PC-9 (cell line): ENCODE measurements at regions not wholly inside any gene's neighbourhood (a gene's known extent, or its start where the extent isn't known, plus 50 kb on each side); places are given as distances from the start of the nearest gene placed in this dataset.

ENCODE experiments used
- BruUV-seq: library from RNA; stranded (reverse); fragments of 400-500 nt; replicated peaks from 2 replicates; lab custom pipeline; 2021; lab: Mats Ljungman, UMichigan
- CTCF ChIA-PET: fragments of 300-600 bp; sonication (Branson Sonifier 250); formaldehyde crosslinking; loops from one replicate; lab custom pipeline; 2022; ENCODE audit warnings: antibody characterized with exemption; lab: Charles Lee
- POLR2A ChIA-PET: fragments of 300-600 bp; sonication (Branson Sonifier 250); formaldehyde crosslinking; loops from one replicate; lab custom pipeline; 2022; ENCODE audit warnings: antibody characterized with exemption; ENCODE audit not compliant: unreplicated experiment; lab: Charles Lee
- DNase-seq, 2 experiments: peaks; one replicate each; pipeline versions ENCODE4 v3.0.0 to v3.0.0-alpha.2; 2015 to 2022; ENCODE audit warnings: mixed read lengths in 1 of 2
- H2AFZ ChIP-seq: fragments of 200-600 bp; sonication (generic); 2 replicates; pipeline ENCODE4 v1.8.1; 2017; ENCODE audit warnings: antibody characterized with exemption
- H3F3A ChIP-seq: fragments of 200-600 bp; sonication (generic); 2 replicates; pipeline ENCODE4 v1.8.1; 2017; ENCODE audit warnings: antibody characterized with exemption, mild to moderate bottlenecking, low read depth; ENCODE audit not compliant: insufficient read depth
- H3K27ac ChIP-seq: fragments of 200-600 bp; sonication (generic); 2 replicates; pipeline ENCODE4 v1.6.1; 2016; ENCODE audit warnings: mixed run types
- H3K27me3 ChIP-seq: fragments of 200-600 bp; sonication (generic); 2 replicates; pipeline ENCODE4 v1.6.1; 2016; ENCODE audit warnings: low read depth, mixed run types; ENCODE audit not compliant: insufficient read depth
- H3K36me3 ChIP-seq: fragments of 200-600 bp; sonication (generic); 2 replicates; pipeline ENCODE4 v1.6.1; 2016; ENCODE audit warnings: low read depth, mixed run types
- H3K4me1 ChIP-seq: fragments of 200-600 bp; sonication (generic); replicated peaks from 2 replicates; pipeline ENCODE4 v1.6.1; 2016; ENCODE audit warnings: mixed run types; ENCODE audit not compliant: insufficient read depth
- H3K4me2 ChIP-seq: fragments of 200-600 bp; sonication (generic); 2 replicates; pipeline ENCODE4 v1.6.1; 2017; ENCODE audit warnings: mixed run types
- H3K4me3 ChIP-seq: fragments of 200-600 bp; sonication (generic); 2 replicates; pipeline ENCODE4 v1.6.1; 2016; ENCODE audit warnings: mixed run types
- H3K79me2 ChIP-seq: fragments of 200-600 bp; sonication (generic); 2 replicates; pipeline ENCODE4 v1.6.1; 2017; ENCODE audit warnings: low read depth, mixed run types
- H3K9me2 ChIP-seq: fragments of 200-600 bp; sonication (generic); 2 replicates; pipeline ENCODE4 v1.8.1; 2017; ENCODE audit warnings: mild to moderate bottlenecking; ENCODE audit not compliant: insufficient read depth
- H3K9me3 ChIP-seq: fragments of 200-600 bp; sonication (generic); 2 replicates; pipeline ENCODE4 v1.8.1; 2016; ENCODE audit warnings: low read depth; ENCODE audit not compliant: insufficient read depth
- H4K20me1 ChIP-seq: fragments of 200-600 bp; sonication (generic); 2 replicates; pipeline ENCODE4 v1.8.1; 2017; ENCODE audit not compliant: insufficient read depth
- CTCF ChIP-seq: fragments of 200-600 bp; sonication (generic); conservative IDR thresholded peaks from 2 replicates; pipeline ENCODE4 v1.6.1; 2017; ENCODE audit warnings: mixed run types, antibody characterized with exemption, mild to moderate bottlenecking, moderate library complexity
- EZH2 ChIP-seq: fragments of 200-600 bp; sonication (generic); IDR thresholded peaks from 2 replicates; pipeline ENCODE4 v1.8.0; 2017; ENCODE audit warnings: antibody characterized with exemption, low read depth
- intact Hi-C: fragments of 100-400 bp; cut with micrococcal nuclease; formaldehyde crosslinking; loops from one replicate; pipeline ENCODE4 v1.10.0; 2022; ENCODE audit not compliant: unreplicated experiment

- ChIA-PET CTCF (no interaction called here), POLR2A (no interaction called here)
These were observed 108.7 kb downstream of the CD47 start for GRCh38 chr3:107982165-107982564.

GRCh38 chr3:107981471-107982111 lies 109.2 kb downstream of the CD47 start:
- intact Hi-C loops: no loop called here
- H3K27ac ChIP-seq: peak overlapping the region; percentile 9; the same call in 1 of the 2 replicates
- H4K20me1 ChIP-seq: no peaks in the 10 kb centered on the region
- peaks cover 13% of the 10 kb centered on the region for H3F3A ChIP-seq
- peak; percentile 59 to 69 for DNase-seq
- H3K9me3 ChIP-seq: no peaks in the 10 kb centered on the region
- peaks cover 24% of the 10 kb centered on the region for H3K4me1 ChIP-seq
- no peaks in the 10 kb centered on the region for H3K27me3 ChIP-seq
- peak overlapping the region; percentile 53; the same call in 1 of the 2 replicates for H2AFZ ChIP-seq
- H3K4me2 ChIP-seq: peak overlapping the region; percentile 14; the same call in 1 of the 2 replicates
- CTCF ChIA-PET: no interaction called here
- no peaks in the 10 kb centered on the region for H3K9me2 ChIP-seq
- H3K79me2 ChIP-seq: no peaks in the 10 kb centered on the region
- POLR2A ChIA-PET: no interaction called here
- BruUV-seq: no TSS peak
- no peaks in the 10 kb centered on the region for H3K36me3 ChIP-seq
- TF ChIP-seq EZH2: no peak
- no peak for TF ChIP-seq CTCF
- H3K4me3 ChIP-seq: no peak overlapping the region

More at GRCh38 chr3:107982165-107982564, 108.7 kb downstream of the CD47 start:
- Histone ChIP-seq H3K36me3 (no peaks in the 10 kb centered on the region), H3K9me2 (no peaks in the 10 kb centered on the region), H3K4me2 (peak overlapping the region; percentile 14; the same call in 1 of the 2 replicates), H3K9me3 (no peaks in the 10 kb centered on the region), H3K4me3 (no peak overlapping the region), H3K27ac (peak overlapping the region; percentile 9; the same call in 1 of the 2 replicates), H4K20me1 (no peaks in the 10 kb centered on the region), H3K27me3 (no peaks in the 10 kb centered on the region), H2AFZ (peak overlapping the region; percentile 53; the same call in 1 of the 2 replicates), H3K79me2 (no peaks in the 10 kb centered on the region), H3F3A (peaks cover 19% of the 10 kb centered on the region), H3K4me1 (peaks cover 30% of the 10 kb centered on the region)
- BruUV-seq: no TSS peak
- no peak for DNase-seq
- TF ChIP-seq EZH2: no peak
- TF ChIP-seq CTCF: no peak
- intact Hi-C loops: no loop called here

- no peaks in the 10 kb centered on the region for H3K36me3 ChIP-seq
- intact Hi-C loops: no loop called here
- no peak overlapping the region for H3K4me2 ChIP-seq
- 0 out of 2 replicates have a peak, but pooled peaks cover 4% of the 10 kb centered on the region for H3F3A ChIP-seq
- H3K4me3 ChIP-seq: no peak overlapping the region
- ChIA-PET POLR2A (no interaction called here), CTCF (interaction anchor here (1.3 kb wide), 1 partner anchor 52 kb away, joined by 4 read pairs; no protein-coding TSS in a partner anchor)
- no peaks in the 10 kb centered on the region for H3K27me3 ChIP-seq
- peaks cover 11% of the 10 kb centered on the region for H3K4me1 ChIP-seq
- no peaks in the 10 kb centered on the region for H4K20me1 ChIP-seq
- no peaks in the 10 kb centered on the region for H3K79me2 ChIP-seq
- no peak for TF ChIP-seq EZH2
- H3K27ac ChIP-seq: no peak overlapping the region
- no peak for DNase-seq
- H3K9me2 ChIP-seq: no peaks in the 10 kb centered on the region
- BruUV-seq: no TSS peak
- H3K9me3 ChIP-seq: no peaks in the 10 kb centered on the region
- no peak overlapping the region for H2AFZ ChIP-seq
These were observed 111.3 kb downstream of the CD47 start for GRCh38 chr3:107979538-107979937.
